DND-41 (cell line): ENCODE measurements at regions not wholly inside any gene's neighbourhood (a gene's known extent, or its start where the extent isn't known, plus 50 kb on each side); places are given as distances from the start of the nearest gene placed in this dataset.

Experiments used
- ATAC-seq: fragments of 200-7000 bp; cut with Tn5 transposase; 3 replicates; pipeline ENCODE4 v1.9.1; 2021; ENCODE audit warnings: low read depth; ENCODE audit not compliant: insufficient read depth
- DNase-seq: peaks from one replicate; pipeline ENCODE4 v3.0.0-alpha.2; 2020
- H2AFZ ChIP-seq: 2 replicates; pipeline ENCODE4 v1.6.0; 2012; ENCODE audit warnings: low read depth, low read length
- H3K27ac ChIP-seq: 2 replicates; pipeline ENCODE4 v1.5.1; 2012; ENCODE audit warnings: low read length, inconsistent platforms
- H3K27me3 ChIP-seq: fragments of 200-600 bp; sonication (generic); 2 replicates; pipeline ENCODE4 v1.6.0; 2012; ENCODE audit warnings: low read length, mild to moderate bottlenecking, inconsistent platforms; ENCODE audit not compliant: insufficient read depth, poor library complexity
- H3K36me3 ChIP-seq: 2 replicates; pipeline ENCODE4 v1.5.1; 2012; ENCODE audit warnings: low read length, inconsistent platforms; ENCODE audit not compliant: insufficient read depth
- H3K4me1 ChIP-seq: 2 replicates; pipeline ENCODE4 v1.5.1; 2012; ENCODE audit warnings: mild to moderate bottlenecking, low read length; ENCODE audit not compliant: insufficient read depth
- H3K4me2 ChIP-seq: 2 replicates; pipeline ENCODE4 v1.6.0; 2012; ENCODE audit warnings: mild to moderate bottlenecking, moderate library complexity, low read length, inconsistent platforms; ENCODE audit not compliant: insufficient read depth
- H3K4me3 ChIP-seq, 2 experiments: fragments of 200-600 bp in 1 of 2; shearing (Covaris generic) in 1 of 2; 2 replicates each; pipeline ENCODE4 v1.5.1; 2012 to 2016; ENCODE audit warnings: inconsistent platforms in 2 of 2, low read length in 2 of 2, mild to moderate bottlenecking in 2 of 2, low read depth in 1 of 2, moderate library complexity in 1 of 2
- H3K79me2 ChIP-seq: 2 replicates; pipeline ENCODE4 v1.6.0; 2012; ENCODE audit warnings: low read length, inconsistent platforms; ENCODE audit not compliant: insufficient read depth
- H3K9ac ChIP-seq: 2 replicates; pipeline ENCODE4 v1.6.0; 2012; ENCODE audit warnings: low read depth, mild to moderate bottlenecking, inconsistent platforms, low read length, moderate library complexity
- H3K9me3 ChIP-seq: 2 replicates; pipeline ENCODE4 v1.5.1; 2012; ENCODE audit warnings: low read length, moderate library complexity, mild to moderate bottlenecking, inconsistent platforms; ENCODE audit not compliant: insufficient read depth, severe bottlenecking
- H4K20me1 ChIP-seq: 2 replicates; pipeline ENCODE4 v1.6.0; 2012; ENCODE audit warnings: low read length; ENCODE audit not compliant: insufficient read depth
- EZH2 ChIP-seq: IDR thresholded peaks from 3 replicates; pipeline ENCODE4 v1.6.1; 2012; ENCODE audit warnings: borderline replicate concordance, low read depth, mild to moderate bottlenecking, moderate library complexity, low read length, inconsistent platforms; ENCODE audit not compliant: severe bottlenecking
- TF ChIP-seq, protein P1 (sequence below): IDR thresholded peaks from 2 replicates; pipeline ENCODE4 v1.5.1; 2012; ENCODE audit warnings: borderline replicate concordance, low read length, moderate library complexity, mild to moderate bottlenecking; ENCODE audit not compliant: poor library complexity, severe bottlenecking; ENCODE audit errors: extremely low read depth

DNA sequence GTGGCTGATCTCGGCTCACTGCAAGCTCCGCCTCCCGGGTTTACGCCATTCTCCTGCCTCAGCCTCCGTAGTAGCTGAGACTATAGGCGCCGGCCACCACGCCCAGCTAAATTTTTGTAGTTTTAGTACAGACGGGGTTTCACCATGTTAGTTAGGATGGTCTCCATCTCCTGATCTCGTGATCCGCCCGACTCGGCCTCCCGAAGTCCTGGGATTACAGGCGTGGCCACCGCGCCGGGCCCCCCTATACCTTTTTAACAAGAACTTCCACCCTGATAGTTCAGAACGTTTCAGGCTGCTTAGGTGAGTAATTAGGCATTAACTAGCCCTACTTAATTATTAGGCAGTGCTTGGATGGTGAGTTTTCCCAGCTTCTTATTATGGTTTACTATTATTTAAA lies 552.5 kb downstream of the BCKDHB start:
- Histone ChIP-seq H2AFZ (no peak overlapping the region), H3K27ac (no peak overlapping the region), H3K4me3 (no peak overlapping the region), H3K9ac (no peak overlapping the region), H3K4me1 (no peaks in the 10 kb centered on the region), H3K9me3 (no peaks in the 10 kb centered on the region), H3K79me2 (no peaks in the 10 kb centered on the region), H3K36me3 (no peaks in the 10 kb centered on the region), H3K27me3 (no peaks in the 10 kb centered on the region), H4K20me1 (no peaks in the 10 kb centered on the region), H3K4me2 (no peak overlapping the region)
- ATAC-seq (no peak), DNase-seq (no peak)
- no peak for TF ChIP-seq EZH2
- TF ChIP-seq, protein P1, sequence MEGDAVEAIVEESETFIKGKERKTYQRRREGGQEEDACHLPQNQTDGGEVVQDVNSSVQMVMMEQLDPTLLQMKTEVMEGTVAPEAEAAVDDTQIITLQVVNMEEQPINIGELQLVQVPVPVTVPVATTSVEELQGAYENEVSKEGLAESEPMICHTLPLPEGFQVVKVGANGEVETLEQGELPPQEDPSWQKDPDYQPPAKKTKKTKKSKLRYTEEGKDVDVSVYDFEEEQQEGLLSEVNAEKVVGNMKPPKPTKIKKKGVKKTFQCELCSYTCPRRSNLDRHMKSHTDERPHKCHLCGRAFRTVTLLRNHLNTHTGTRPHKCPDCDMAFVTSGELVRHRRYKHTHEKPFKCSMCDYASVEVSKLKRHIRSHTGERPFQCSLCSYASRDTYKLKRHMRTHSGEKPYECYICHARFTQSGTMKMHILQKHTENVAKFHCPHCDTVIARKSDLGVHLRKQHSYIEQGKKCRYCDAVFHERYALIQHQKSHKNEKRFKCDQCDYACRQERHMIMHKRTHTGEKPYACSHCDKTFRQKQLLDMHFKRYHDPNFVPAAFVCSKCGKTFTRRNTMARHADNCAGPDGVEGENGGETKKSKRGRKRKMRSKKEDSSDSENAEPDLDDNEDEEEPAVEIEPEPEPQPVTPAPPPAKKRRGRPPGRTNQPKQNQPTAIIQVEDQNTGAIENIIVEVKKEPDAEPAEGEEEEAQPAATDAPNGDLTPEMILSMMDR: no peak

DNA sequence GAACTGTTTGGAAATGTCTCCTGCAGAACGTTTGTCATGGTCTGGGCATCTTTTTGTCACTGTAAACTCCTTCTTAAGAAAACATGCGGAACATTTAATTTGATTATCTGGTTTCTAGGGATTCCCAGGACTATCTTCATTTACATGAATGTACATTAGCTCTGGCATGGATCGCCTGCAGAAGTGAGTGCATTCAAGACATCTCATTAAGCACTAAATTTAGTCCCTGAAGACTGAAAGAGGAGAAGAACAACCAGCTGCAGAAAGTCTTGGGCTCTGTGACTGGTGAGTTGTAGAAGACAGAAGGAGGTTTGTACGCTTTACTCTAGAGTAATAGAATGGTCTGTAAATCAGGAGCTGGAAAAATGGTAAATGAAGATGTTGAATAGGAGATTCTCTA lies 540.7 kb downstream of the BCKDHB start:
- H3K4me2 ChIP-seq: no peak overlapping the region
- no peak for ATAC-seq
- TF ChIP-seq EZH2: no peak
- TF ChIP-seq, protein P1: no peak
- H3K9ac ChIP-seq: no peak overlapping the region
- DNase-seq: no peak
- H3K4me1 ChIP-seq: no peaks in the 10 kb centered on the region
- H4K20me1 ChIP-seq: no peaks in the 10 kb centered on the region
- H3K9me3 ChIP-seq: no peaks in the 10 kb centered on the region
- H3K4me3 ChIP-seq: no peak overlapping the region
- H3K36me3 ChIP-seq: no peaks in the 10 kb centered on the region
- H2AFZ ChIP-seq: no peak overlapping the region
- H3K27me3 ChIP-seq: no peaks in the 10 kb centered on the region
- no peaks in the 10 kb centered on the region for H3K79me2 ChIP-seq
- no peak overlapping the region for H3K27ac ChIP-seq

DNA sequence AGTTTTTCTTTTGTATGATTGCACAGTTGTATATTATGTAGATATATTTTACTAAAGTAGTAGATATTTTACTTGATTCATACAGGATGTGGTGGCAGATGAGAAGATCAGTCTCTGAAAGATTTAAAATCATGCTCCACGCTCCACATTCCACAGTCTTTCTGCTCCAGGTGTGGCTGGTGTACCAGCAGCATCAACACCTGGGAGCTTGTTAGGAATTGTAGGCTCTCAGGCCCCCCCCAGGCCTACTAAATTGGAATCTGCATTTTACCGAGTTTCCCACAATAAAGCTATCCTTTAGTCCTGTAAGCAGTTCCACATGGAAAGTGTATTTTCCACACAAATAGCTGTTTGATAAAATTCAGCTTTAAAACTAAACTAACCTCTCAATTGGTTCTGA lies 537.4 kb downstream of the BCKDHB start:
- Histone ChIP-seq H3K79me2 (no peaks in the 10 kb centered on the region), H3K36me3 (no peaks in the 10 kb centered on the region), H3K4me3 (no peak overlapping the region), H2AFZ (no peak overlapping the region), H4K20me1 (no peaks in the 10 kb centered on the region), H3K4me2 (no peak overlapping the region), H3K27ac (no peak overlapping the region), H3K9ac (no peak overlapping the region), H3K9me3 (no peaks in the 10 kb centered on the region), H3K4me1 (no peaks in the 10 kb centered on the region), H3K27me3 (no peaks in the 10 kb centered on the region)
- DNase-seq: no peak
- no peak for ATAC-seq
- TF ChIP-seq EZH2: no peak
- TF ChIP-seq, protein P1: no peak

DNA sequence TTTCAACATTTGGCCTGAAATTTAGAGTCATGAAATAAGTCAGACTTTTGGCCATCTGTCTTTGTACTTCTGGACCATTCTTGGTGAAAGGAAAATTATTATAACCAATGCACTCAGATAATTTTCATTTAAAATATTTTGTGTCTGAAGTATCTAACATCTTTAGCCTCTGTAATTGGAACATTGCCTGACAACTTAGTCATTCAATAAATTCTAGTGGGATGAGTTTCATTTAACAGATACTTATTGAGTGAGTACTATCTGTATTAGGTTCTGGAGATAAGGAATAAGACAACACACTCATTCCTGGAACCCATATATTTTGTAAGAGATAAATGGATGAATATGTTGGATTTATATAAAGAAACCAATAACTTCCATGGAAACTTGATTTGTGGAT lies 536.0 kb downstream of the BCKDHB start:
- no peak overlapping the region for H3K9ac ChIP-seq
- DNase-seq (no peak), ATAC-seq (no peak)
- no peaks in the 10 kb centered on the region for H3K36me3 ChIP-seq
- H4K20me1 ChIP-seq: no peaks in the 10 kb centered on the region
- no peaks in the 10 kb centered on the region for H3K9me3 ChIP-seq
- H3K4me2 ChIP-seq: no peak overlapping the region
- H2AFZ ChIP-seq: no peak overlapping the region
- no peaks in the 10 kb centered on the region for H3K79me2 ChIP-seq
- H3K27ac ChIP-seq: no peak overlapping the region
- H3K27me3 ChIP-seq: no peaks in the 10 kb centered on the region
- H3K4me3 ChIP-seq: no peak overlapping the region
- H3K4me1 ChIP-seq: no peaks in the 10 kb centered on the region
- TF ChIP-seq, protein P1: no peak
- no peak for TF ChIP-seq EZH2
